Ureter (tissue), 1 donor: ENCODE measurements at regions not wholly inside any gene's neighbourhood (a gene's known extent, or its start where the extent isn't known, plus 50 kb on each side); places are given as distances from the start of the nearest gene placed in this dataset.
"Not testable (repeated sequence)": the region's sequence is repeated elsewhere in the genome, so short reads cannot be mapped to it uniquely, and the experiment has no call there.

Source experiments
- DNase-seq: peaks from one replicate; pipeline ENCODE4 v3.0.0-alpha.2; 2020; ENCODE audit warnings: low spot score
- donor health status: DM: yes; HTN: yes; CAD: no.

DNA sequence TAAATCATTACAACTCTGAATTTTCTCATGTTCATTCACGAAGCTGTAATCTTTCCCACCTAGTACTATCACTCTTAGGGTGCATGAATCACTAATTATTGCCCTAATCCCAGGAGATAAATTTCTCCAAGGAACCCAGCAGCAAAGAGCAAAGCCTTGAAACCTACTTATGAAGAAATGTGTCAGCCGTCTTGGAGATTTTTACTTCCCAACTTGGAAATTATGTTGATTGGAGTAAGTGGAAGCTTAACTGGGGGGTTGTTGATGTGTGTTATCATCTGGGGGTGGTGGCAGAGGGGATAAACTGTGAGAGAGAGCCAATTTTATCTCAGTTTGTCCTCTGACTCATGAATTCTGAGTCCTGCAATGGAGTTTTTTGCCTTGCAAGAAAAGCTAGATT, 440.5 kb upstream of the WWC1 start:
- no peak for DNase-seq

- DNase-seq = no peak
Measured at GRCh38 chr5:167851416-167851815, 440.0 kb upstream of the WWC1 start.

DNA sequence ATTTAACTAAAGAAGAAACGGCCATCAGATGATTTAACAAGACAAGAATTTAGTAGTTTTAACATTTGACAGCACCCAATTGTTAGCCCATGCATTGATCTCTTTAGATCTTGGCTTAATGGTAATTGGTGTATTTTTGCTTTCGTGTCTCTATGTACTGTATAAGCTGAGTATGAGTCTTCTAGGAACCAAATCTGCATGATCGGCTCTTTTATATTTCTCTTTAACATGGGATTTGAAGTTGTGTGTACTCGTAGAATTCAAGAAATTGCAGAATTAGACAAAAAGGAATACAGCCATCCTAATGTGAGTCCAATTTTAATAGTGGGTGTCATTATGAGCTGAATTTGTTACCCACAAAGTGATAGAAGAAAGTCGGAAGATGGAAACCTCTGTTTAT, 438.9 kb upstream of the WWC1 start:
- DNase-seq = no peak

GRCh38 chr5:167853421-167853820, 438.0 kb upstream of the WWC1 start:
- DNase-seq = no peak

DNA sequence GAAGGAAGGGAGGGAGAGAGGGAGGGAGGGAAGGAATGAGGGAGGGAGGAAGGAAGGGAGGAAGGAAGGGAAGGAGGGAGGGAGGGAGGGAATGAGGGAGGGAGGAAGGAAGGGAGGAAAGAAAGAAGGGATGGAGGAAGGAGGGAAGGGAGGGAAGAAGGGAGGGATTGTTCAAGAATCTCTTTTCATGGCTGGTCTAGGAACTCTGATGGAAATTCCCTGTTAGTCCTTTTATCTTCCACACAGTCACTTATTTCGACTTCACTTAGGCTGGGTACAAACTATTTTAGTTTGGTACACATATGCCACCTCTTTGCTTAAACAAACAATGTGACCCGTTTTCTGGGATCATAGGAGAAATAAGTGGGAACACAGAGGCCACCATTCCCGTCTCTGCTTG, 435.6 kb upstream of the WWC1 start:
- no peak for DNase-seq

DNA sequence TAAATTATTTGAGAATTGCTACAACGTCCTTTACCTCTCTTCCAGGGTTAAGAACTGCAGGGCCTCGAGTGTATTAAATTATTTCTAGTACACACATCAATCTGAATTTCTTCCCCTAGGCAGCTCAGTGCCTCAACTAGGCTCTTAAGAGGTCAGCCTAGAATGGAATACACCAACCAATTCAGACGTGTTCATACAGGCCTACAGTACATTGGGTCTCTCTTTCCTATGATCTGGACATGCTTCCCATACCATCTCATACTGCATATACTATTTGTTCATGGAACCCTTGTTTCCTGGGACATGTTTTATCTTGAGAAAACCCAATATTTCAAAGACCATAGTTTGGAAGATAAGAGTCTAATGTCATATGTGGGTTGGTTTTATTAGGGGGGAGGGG, 434.1 kb upstream of the WWC1 start:
- no peak for DNase-seq

GRCh38 chr5:167858186-167858855, 433.1 kb upstream of the WWC1 start:
- not testable (repeated sequence) for DNase-seq

DNA sequence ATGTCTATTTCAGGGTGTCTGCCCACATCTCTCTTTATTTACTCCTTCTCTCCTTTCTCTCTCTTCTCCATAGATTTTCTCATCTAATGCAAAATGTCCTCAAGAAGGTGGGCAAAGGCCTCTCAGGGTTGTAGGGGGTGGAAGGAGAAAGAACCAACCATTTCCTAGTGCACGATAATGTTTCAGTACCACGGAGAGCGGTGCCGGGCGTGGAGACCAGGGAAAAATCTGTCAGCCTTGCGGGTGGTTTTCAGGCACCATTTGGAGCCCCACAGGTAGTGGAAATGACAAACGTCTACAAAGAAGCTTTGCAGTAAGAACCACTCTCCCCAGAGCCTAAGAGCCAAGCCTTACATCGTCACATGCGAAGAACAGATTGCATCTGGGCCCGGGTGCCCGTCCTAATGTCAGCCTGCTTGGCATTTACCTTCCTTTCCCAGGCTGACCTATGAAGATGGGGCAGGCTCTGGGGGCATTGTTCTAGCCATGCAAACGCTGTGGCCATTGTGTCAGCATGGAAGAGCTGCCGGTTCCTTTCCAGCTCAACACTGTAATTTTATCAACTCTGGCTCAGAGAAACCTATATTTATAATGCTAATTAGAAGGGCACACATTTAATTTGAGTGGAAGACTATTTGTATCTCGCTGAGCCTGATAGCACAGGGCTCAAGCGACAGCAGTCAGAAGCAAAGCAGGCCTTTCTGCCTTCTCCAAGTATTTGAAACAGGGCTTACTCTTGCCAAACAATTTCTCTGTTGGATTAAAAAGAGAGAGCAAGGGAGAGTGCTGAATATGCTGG, 430.1 kb upstream of the WWC1 start:
- no peak for DNase-seq

GRCh38 chr5:167861928-167862426, 429.5 kb upstream of the WWC1 start:
- DNase-seq = no peak

DNA sequence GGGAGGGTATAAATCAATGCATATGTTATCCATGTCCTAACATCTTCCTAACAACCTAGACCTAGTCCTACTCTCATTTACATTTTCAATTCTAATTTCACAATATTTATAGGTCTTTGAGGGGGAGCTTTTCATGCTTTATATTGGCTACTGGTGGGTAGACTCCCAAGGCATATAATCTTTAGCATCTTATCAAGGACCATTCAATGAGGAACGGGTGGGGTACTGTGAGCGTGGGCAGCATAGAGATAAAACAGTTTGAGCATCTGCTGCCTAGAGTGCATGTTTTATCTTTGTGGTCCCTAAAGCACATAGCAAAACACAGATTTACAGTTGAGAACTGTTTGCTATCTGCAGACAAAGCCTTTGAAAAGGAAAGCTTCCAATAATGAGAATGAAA, 427.6 kb upstream of the WWC1 start:
- DNase-seq = no peak

DNA sequence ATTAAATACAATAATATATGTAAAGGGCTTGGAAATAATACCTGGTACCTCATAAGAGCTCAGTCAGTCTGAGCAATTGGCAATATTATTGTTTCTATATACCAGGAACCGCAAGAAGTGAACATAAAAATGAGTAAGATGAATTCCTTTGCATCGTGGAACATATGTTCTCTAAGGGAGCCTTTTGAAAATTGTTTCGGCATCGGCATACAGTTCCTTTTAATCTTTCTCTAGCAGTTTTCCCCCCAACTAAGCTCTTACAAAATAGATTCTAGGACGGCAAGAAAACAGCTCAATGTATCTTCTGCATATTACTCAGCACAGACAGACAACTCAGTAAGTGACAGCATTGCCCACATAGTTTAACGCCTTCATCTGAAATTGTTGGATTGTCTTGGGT, 426.6 kb upstream of the WWC1 start:
- DNase-seq = no peak

DNA sequence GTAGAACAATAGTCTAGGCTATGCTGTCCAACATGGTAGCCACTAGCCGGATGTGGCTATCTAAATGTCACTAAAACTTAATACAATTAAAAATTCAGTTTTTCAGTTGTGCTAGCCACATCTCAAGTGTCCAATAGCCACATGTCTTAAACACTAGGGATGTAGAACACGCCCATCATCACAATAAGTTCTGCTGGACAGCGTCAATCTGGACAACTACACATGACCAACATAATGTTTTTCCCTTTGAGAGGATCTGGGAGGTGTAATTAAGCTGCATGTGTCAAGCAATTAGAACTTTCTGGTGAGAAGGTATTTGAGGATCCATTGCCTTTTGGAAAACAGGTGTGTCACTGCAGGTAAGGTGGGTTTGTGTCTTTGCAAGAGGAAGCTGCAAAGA, 424.6 kb upstream of the WWC1 start:
- DNase-seq = no peak

DNA sequence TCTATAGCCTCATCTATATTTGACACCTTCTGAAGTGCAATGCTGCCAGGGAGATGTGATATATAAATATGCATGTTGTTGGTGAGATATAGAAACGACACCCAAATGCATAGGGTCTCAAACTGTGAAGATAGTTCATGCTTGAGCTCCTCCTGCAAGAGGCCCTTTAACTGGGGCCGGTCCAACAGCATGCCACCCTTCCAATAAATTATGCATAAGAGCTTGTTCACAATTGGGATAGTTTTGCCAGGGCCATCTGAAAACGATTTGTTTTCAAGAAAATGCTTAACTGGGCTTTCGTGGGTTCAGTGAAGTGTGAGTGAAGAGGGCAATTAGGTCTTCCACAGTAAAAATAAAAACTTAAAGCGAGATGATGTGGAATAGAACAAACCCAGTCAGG, 424.2 kb upstream of the WWC1 start:
- DNase-seq = no peak

DNA sequence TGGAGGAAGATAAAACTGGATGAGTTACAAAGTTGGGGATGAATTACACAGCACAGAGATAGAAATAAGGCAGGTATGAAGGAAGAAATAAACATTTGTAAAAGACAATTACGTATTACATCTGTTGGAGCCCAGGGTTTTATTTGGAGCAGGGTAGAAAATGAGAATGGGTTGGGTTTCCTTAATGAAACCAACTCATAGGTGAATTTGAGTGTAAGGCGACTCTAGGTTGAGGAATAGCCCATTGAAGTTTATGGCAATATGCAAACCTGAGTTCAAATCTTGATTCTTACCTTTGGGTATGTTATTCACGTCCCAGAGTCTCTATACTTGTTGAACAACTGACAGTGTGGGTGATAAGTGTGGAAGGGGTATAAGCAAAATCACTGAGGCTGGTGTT, 422.3 kb upstream of the WWC1 start:
- no peak for DNase-seq

DNA sequence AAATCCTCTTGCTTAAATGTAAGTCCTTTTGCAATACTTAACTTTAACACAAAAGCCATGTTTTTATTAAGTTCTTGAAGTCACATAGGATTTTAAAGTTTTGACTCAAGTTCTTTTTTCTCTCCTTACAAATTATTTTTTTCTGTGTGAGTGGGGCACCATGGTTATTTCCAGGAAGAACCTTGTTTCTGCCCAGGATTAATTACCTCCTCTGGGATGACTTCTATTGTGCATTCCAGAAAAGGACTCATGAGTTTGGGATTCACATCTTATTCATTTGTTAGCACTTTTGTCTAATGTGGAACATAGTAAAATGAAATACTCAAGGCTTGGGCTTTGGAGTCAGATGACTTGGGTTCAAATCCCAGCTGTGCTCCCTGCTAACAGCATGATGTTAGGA, 421.4 kb upstream of the WWC1 start:
- DNase-seq = no peak

GRCh38 chr5:167871091-167871490, 420.4 kb upstream of the WWC1 start:
- DNase-seq = no peak

DNA sequence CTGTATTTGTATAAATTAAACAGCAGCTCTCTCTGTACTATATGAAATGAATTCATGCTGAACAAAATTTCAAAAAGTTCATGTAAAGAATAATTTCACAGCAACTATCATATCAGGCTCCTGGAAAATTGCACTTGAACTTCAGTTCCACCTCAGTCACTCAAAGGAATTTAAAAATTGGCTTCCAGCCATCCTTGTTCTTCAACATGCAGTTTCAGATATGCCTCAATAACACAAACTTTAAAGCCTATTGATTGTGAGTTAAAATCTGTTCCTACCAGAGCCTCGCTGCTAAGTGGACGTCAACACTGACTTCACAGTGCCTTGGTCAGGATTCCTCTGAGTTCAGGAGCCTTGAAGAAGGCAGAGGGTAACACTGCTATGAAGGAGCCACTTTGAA, 418.7 kb upstream of the WWC1 start:
- DNase-seq = no peak

DNA sequence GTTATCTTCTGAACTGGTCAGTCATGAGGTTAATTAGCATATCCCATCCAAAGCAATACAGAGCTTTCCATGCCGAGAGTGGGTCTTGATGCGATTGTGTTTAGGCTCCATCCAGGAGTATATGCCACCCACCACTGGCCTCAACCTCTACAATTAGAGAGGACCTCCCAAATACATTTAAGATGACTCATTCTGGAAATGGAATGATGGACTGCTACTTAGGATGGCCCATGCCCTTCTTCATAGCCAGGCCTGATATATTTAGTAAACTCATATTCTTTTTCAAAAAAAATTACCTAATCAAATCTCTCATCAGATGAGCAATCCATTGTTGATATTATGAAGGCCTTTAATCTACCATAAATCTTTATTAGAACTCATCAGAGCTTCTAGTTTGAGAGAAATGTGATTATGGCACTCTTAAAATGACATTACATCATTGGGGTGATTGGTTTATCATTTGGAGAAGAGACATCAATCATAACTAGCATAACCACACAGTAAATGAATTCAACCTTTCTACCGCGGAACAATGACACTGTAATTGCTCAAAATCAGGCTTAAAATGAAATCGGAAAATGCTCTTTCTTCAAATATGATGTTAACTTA, 414.2 kb upstream of the WWC1 start:
- no peak for DNase-seq

- no peak for DNase-seq
Measured at GRCh38 chr5:167877924-167878323, 413.5 kb upstream of the WWC1 start.

DNA sequence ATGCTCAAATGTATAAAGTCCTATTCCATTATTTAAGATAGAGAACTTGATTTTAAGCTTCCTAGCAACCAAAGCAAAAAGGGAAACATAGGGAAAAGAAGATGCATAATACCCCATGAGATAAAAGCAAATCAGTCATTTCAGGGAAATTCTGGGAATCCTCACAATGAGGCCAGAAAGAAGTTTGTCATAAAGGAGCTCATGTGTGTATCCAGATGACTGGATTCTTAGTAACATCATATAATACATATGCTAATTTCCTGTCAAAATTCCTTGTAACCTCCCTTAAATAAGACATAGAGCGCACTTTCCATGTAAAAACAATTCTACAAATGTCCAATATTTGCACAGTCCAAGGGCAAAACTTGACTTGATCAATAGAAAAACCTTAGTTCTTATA, 411.0 kb upstream of the WWC1 start:
- no peak for DNase-seq

DNA sequence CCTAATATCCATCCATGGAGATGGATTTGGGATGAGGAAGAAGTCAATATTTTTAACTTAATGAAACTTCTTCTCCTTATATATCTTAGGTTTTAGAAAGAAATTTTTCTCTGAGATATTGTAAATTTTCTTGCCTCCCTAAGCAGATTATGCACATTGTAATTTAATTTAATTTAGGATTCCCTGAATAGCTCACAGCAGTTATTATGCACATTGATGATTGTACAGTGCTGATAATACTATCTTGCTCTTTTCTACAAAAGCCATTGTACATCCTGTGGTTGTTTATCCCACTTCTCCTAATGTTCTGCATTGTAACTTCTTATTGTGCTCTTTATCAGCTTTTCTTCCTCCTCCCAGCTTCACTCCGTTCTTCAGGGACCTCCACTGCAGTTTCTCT, 410.4 kb upstream of the WWC1 start:
- no peak for DNase-seq

- DNase-seq = no peak
Measured at GRCh38 chr5:167886196-167886595, 405.2 kb upstream of the WWC1 start.

DNA sequence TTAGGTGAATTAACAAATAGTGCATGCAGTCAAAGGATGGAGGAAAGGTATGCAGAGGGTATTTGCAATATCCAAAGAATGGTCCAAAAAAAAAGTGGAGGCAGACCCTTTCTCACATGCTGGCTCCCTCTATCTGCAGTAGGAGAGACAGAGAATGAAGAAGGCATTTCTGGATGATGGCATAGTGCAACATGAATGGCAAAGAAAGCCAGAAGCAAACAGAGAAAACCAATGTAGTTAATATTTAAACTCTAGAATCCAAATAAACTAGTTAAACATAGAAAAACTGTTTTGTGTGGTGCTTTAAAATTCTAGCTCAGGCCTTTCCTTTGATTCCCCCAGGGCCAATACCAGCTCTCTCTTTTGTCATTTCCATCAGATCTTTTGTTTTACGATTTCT, 403.1 kb upstream of the WWC1 start:
- no peak for DNase-seq
